D721Med (cell line): ENCODE measurements at regions not wholly inside any gene's neighbourhood (a gene's known extent, or its start where the extent isn't known, plus 50 kb on each side); places are given as distances from the start of the nearest gene placed in this dataset.

ENCODE experiments used
- DNase-seq: peaks from one replicate; pipeline ENCODE4 v3.0.0; 2011; ENCODE audit warnings: low spot score; ENCODE audit not compliant: insufficient read length
- FAIRE-seq: peaks from 2 replicates; lab custom pipeline; 2011; peaks lifted over from hg19 to GRCh38; lab: Jason Lieb, UNC
- TF ChIP-seq, protein P1 (sequence below): IDR thresholded peaks from 2 replicates; pipeline ENCODE4 v1.5.1; 2012; ENCODE audit warnings: mild to moderate bottlenecking, control low read depth; ENCODE audit not compliant: insufficient read depth; ENCODE audit errors: missing control alignments

DNA sequence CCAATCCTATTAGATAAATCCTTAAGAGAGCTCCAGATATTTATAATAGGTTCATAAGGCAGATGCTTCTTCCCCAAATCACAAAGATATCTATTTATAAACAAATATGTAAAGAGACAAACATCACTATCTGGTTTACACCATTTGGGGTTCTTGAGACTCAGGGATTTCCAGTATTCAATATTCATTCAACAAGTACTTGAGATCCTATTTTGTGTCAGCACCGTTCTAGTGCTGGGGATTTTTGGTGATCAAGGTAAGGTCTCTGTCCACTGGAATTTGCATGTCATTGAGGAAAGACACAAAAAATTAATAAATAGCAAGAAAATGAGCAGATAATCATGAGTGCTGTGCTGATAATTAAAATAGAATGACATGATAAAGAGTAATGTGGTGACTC is 222.7 kb upstream of the FOXN3 start:
- no peak for DNase-seq
- no peak for FAIRE-seq
- TF ChIP-seq, protein P1, sequence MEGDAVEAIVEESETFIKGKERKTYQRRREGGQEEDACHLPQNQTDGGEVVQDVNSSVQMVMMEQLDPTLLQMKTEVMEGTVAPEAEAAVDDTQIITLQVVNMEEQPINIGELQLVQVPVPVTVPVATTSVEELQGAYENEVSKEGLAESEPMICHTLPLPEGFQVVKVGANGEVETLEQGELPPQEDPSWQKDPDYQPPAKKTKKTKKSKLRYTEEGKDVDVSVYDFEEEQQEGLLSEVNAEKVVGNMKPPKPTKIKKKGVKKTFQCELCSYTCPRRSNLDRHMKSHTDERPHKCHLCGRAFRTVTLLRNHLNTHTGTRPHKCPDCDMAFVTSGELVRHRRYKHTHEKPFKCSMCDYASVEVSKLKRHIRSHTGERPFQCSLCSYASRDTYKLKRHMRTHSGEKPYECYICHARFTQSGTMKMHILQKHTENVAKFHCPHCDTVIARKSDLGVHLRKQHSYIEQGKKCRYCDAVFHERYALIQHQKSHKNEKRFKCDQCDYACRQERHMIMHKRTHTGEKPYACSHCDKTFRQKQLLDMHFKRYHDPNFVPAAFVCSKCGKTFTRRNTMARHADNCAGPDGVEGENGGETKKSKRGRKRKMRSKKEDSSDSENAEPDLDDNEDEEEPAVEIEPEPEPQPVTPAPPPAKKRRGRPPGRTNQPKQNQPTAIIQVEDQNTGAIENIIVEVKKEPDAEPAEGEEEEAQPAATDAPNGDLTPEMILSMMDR, result no peak

DNA sequence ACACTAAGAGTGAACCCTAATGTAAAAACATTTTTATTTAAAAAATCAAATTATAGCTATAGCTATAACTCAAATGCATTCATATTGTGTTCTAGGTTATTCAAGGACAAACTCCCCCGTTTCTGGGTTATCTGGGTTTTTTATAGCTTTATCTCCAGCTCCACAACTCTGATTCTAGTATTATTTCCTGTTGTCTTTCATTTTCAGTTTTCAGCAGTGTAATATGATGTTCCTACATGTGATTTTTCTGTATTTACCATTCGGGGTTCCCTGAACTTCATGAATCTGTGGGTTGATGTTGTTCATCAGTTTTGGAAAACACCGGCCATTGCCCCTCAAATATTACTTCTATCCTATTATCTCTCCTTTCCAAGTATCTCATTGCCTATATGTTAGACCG is 221.9 kb upstream of the FOXN3 start:
- DNase-seq, result no peak
- TF ChIP-seq, protein P1, result no peak
- FAIRE-seq, result no peak

DNA sequence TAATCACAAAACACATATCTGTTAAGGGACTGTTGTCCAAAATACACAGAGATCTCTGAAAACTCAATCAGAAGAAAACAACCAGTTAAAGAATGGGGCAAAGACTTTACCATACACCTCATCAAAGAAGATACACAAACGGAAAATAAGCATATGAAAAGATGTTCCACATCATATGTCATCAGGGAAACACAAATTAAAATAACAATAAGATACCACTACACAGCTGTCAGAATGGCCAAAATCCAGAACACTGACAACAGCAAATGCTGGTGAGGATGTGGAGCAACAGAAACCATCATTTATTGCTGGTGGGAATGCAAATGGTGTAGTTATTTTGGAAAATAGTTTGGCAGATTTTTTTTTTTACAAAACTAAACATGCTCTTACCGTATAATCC is 220.5 kb upstream of the FOXN3 start:
- no peak for FAIRE-seq
- TF ChIP-seq, protein P1, result no peak
- no peak for DNase-seq

DNA sequence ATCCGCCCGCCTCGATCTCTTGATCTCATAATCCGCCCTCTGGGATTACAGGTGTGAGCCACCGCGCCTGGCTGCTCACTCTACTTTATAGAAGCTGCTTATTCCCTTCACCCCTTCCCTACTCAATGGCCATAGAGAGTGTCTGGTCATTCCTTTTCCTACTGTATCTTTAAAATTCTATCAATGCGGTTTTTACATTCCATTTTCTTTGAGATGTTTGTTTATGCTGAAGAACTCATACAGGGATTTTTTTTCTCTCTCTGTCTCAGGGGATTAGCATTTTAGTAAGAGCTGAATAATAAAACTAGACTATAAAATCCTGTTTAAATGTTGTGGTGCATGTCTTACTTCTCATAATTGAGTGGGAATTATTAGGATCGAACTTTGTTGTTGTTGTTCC is 218.6 kb upstream of the FOXN3 start:
- DNase-seq, result no peak
- no peak for FAIRE-seq
- TF ChIP-seq, protein P1, result no peak

DNA sequence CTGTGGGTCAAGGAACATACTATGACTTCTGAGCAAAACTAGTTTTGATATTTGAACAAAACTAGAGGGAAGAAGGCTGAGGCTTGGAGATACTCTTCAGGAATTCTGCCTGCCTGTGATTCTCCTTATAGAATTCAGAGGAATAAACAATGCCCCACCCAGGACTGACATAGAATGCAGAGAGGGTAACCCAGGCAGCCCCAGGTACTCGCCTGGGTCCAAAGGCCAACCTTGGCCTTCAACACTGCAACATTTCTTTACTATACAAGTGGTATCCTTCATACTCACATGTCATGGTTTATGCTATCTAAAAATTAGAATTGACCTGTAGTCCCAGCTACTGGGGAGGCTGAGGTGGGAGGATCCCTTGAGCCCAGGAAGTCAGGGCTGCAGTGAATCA is 217.0 kb upstream of the FOXN3 start:
- TF ChIP-seq, protein P1, result no peak
- no peak for DNase-seq
- FAIRE-seq, result no peak

DNA sequence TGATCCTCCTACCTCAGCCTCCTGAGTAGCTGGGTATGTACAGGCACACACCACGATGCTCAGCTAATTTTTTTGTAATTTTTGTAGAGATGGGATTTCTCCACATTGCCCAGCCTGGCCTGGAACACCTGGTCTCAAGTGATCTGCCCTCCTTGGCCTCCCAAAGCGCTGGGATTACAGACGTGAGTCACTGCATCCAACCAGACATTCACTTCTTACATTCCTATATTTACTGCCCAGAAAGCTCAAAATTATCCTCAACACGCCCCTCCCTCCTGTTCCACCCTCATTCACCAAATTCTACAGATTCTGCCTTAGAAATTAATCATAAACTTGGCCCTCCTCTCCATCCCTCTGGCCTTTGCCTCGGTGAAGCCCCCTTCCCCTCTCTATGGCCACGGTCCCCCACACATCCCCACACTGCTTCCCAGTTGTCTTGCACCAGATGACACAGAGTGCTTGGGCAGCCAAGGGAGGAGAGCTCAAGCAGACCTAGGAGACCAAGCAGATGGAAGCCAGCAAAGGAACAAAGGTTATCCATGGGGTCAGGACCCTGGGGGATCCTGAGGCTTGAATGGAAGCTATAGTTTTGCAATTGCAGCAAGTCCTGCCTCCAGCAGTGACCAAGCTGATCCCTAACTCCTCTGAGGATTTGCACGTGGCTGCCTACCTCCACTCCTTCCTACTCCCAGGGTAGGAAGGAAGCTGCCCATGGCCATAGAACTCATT is 213.2 kb upstream of the FOXN3 start:
- FAIRE-seq (no peak), DNase-seq (no peak)
- TF ChIP-seq, protein P1, result no peak

DNA sequence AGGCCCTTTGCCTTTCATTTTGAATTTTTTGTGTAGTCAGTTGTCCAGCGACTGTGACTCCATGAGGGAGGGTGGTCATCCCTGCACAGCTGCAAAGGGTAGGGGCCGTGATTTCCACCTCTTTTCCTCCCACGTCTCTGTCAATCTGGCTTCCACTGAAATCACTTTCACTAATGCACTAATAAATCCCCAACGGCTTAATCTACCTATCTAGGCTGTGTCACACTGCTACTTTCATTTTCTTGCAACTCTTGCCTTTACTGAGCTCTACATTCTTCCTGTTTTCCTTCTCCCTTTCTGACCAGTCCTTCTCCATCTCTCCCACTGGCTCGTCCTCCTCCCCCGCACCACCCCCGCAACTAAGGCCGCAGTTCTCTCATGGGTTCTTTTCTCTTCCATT is 212.3 kb upstream of the FOXN3 start:
- peak; percentile 54 for DNase-seq
- peak; percentile 69 for FAIRE-seq
- TF ChIP-seq, protein P1, result no peak
